ENCODE measurements at regions not wholly inside any gene's neighbourhood (a gene's known extent, or its start where the extent isn't known, plus 50 kb on each side); places are given as distances from the start of the nearest gene placed in this dataset.
"Not testable (repeated sequence)": the region's sequence is repeated elsewhere in the genome, so short reads cannot be mapped to it uniquely, and the experiment has no call there.

DNA sequence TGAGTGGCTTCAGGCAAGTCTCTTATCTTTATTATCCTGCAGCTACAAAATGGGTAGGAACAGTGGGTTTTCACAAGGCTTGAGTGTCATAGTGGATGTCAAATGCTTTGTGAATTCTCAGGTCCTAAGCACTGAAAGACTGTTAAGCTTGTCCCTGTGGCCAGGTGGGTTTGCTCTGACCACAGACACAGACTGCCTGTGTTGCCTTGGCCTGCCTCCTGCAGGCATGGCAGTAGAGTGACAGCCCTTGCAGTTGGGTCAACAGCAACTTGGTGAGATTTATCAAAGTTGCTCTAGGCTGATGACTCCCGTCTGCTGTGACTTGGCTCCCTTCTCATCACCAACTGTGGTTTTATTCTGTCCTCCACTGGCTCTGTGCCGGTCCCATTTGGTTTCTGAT is 520.0 kb upstream of the CCDC196 start:
- no peak for DNase-seq (ENCODE audit: low spot score)

DNA sequence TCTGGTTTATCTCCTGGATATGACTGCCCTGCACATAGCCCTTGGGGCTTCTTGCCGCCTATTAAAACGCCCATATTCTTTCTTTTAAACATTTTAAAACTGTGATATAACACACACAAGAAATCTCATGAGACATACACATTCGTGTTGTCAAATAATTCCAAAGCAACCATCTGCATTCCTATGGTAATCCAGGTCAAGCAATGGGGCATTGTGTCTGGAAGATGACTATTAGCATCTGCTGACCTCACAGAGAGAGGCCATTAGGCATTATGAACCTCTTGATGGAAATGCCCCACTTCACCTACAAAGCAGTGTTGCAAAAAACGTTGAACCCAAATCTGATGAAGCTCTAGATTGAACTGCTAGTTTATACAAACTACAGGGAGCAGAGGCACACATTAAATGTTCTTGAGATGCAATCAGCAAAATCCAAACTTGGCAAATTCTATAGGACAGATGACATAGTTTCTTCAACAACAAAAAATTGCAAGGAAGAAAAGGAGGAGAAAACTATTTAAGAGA is 513.8 kb upstream of the CCDC196 start:
- DNase-seq (ENCODE audit: low spot score), result no peak

DNA sequence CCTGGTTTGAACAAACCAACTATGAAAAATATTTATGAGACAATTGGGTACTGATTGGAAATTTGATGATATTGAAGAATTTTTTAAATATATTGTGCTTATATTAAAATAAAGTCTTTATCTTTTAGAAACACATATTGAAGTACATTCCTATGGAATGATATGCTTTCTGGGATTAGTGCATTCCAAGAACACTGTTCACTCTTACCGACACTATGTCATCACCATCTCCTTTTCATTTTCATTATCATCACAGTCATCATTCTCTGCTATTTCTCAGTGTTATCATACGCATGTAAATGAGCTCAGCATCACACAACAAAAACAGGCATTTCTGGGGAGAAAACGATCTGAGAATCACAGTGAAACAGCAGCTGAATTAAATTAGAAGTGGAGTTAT is 513.3 kb upstream of the CCDC196 start:
- no peak for DNase-seq (ENCODE audit: low spot score)

DNA sequence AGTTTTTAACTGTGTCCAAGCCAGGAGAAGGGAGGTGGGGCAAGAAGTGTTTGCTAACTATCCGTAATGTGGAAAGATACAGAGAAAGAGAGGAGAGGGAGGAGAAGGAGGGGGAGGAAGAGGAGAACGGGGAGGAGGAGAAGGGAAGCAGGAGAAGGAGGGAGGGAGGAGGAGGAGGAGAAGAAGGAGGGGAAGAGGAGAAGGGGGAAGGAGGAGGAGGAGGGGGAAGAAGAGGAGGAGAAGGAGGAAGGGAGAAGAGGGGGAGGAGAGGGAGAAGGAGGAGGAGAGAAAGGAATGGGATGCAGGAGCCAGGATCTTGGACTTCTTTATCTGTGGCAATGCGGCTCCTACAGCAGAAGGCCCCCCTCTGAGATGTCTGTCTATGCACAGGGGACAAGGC is 510.3 kb upstream of the CCDC196 start:
- DNase-seq (ENCODE audit: low spot score), result no peak

DNA sequence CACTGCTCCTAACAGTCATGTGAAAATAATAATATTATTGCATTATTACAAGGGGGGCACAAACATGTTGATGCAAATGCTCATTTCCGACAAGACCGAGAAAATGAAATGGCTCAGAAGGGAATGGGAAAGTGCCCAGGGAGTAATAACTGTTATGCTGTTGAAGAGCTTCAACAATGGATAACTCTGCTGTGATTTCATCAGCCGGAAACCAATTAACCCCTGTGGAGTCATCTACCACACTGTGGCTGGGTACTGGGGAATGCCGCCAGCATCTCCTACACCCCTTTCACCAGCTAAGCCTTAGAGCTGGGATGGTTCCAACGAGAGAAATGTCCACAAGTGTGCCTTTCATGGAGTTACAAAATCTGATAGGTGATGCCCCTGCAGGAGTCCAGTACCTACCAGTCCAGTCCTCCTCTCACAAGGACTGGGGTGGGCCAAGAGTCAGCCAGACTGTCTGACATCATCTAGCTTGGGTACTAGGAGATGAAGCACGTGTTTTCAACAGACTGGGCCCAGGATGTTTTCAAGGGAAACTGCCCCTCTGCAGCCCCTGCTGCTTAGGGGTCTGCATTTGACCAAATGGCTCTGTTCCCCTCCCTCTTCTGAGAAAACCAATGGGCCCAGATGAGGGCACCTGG is 509.3 kb upstream of the CCDC196 start:
- DNase-seq (ENCODE audit: low spot score), result no peak

DNA sequence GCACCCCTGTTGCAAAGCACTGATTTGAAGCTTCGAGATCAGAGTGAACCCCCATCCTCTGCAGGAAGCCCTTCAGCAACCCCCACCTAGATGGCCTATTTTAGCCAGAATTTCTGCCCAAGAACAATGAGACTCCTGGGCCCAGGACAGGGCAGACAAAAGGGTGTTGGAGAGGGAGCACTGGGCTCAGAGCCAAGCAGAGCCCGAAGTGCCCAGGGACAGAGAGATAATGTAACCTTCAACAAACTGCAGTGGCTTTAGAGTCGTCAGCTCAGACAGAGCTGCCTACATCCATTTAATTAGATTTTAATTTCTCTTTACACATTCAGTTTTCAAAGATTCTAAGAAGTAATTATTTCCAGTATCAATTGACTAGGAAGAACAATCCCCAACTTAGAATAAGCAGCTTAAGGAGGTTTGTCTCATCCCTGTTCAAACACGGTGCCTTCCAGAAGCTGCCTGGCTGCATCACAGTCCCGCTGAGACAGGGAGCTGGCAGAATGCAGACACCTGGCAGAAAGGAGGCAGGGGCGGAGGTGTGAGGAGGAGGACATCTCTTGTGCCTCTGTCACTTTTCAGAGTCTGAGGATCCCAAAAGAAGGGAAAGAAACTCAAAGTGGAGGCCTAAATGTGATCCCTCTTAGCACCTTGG is 504.9 kb upstream of the CCDC196 start:
- no peak for DNase-seq (ENCODE audit: low spot score)

DNA sequence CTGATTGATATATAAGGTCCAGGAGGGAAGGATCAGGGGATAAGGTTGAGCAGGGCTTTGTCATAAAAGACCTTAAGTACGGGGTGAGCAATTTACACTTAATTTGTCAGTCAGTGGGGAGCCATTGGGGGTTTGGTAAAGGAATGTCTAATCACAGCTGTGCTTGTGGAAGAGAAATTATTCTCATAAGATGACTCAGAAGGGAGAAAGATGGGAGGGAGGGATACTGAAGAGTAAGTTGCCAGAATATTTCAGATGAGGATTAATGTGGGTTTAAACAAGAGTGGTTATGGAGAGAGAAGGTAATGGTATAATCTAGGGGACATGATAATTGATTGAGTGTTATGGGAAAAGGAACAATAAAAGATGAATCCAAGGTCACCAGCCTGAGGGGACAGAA is 500.1 kb upstream of the CCDC196 start:
- no peak for DNase-seq (ENCODE audit: low spot score)

DNA sequence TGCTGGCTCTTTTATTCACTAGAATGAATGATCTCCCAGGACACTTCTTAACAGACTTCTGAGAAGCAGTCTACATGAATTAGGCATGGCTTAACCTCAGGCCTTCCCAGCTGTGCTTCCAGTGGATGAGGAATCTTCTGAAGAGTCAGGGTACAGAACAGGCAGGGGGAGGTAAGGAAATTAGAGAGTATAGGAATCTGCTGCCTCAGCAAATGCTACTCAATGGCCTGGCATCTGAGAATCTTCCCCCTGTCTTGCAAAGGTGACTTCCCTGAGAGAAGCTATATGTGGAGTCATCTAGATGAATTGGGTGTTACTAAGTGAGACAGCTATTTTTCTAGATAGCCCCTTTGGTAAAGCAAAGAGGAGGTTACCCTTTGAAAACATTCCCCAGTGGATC is 496.2 kb upstream of the CCDC196 start:
- no peak for DNase-seq (ENCODE audit: low spot score)

DNA sequence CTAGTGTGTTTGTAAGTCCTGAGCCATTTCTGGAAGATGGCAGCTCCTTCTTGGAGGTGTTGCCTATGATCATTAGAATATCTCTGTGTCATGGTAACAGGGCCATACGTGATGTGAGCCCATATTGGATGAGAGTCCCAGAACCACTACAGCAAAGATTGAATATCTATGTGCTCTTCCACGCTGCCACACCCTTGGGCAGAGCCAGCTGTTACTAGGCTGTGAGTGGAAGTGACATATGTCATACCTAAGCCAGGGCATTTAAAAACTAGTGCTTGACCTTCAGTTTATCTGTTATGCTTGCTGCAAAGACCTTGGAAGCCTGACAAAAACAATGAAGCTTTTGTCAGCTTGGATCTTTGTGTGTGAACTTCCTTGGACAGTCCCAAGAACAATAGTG is 495.1 kb upstream of the CCDC196 start:
- DNase-seq (ENCODE audit: low spot score), result no peak

DNA sequence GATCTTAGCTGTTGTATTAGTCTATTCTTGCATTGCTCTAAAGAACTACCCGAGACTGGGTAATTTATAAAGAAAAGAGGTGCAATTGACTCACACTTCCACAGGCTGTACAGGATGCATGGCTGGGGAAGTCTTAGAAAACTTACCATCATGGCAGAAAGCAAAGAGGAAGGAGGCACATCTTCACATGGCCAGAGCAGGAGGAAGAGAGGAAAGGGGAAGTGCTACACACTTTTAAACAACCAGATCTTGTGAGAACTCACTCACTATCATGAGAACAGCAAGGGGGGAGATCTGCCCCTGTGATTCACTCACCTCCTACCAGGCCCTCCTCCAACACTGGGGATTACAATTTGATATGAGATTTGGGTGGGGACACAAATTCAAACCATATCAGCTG is 494.2 kb upstream of the CCDC196 start:
- not testable (repeated sequence) for DNase-seq (ENCODE audit: low spot score)

DNA sequence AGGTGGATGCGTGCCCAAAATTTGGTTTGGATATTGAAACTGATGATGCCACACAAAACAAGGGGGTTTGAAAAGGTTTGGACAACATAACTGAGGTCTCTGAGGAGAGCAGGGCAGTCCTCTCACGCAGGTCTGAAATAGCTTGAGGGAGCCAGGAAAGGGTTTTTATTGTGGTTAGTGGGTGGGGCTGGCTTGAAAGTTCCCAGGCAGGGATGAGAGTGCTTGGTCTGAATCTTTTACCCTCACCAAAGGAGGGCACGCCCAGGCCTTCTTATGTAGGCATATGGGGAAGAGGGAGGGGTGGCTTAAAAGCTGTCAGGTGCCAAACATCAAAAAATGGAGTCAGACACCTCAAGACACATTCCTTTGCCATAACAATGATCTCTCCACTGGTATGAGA is 493.1 kb upstream of the CCDC196 start:
- DNase-seq (ENCODE audit: low spot score), result no peak

DNA sequence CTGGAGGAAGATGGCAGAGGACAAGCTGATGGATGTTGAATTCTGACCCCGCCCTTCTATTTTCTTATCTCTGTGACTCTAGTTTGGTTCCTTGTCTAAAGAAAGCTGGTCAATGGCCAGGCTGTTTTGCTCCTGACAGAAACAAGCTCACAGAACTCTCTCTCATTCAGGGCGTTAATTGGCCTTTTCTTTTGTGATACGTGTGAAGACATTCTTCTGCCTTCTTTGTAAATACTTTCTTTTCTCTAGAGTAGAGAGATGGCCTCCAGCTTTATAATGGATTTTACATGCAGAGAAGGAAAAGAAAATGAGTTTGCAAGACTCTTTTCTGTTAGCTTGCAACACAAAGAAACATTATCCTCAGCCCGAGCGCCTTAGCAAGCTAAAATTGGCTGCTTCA is 492.2 kb upstream of the CCDC196 start:
- no peak for DNase-seq (ENCODE audit: low spot score)

DNA sequence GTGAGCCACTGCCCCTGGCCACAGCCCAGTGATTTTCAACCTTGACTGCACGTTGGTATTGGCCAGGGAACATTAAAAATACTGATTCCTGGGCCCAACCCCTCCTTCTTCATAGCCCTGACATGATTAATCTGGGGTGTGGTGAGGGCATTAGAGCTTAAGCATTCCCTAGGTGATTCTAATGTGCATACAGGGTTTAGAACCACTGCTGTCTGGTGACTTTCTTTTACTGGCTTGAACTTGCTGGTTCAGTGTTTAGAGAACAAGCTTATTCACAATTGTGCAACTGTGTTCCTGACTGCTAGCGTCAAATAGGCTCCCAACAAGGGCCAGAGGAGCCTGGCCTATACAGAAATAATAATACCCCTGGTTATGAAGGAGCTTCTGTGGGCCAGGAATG is 488.8 kb upstream of the CCDC196 start:
- no peak for DNase-seq (ENCODE audit: low spot score)

DNA sequence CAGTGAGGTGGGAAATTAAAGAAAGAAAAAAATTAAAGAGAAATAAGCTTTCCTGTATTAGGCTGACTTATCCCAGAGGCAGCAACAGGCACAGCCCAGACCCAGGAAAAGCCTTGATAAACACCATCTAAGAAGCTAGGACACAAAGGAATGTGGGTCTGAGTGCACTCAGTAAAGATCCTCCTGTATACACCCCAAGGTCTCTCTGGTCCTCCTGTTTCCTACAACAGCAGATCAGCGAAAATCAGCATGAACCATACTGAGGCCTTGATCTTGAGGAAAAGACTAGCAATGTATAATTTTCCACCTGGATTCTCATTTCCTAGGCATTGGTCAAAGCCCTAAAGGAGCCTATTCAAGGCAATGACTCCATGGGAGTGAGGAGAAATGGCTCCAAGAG is 486.3 kb upstream of the CCDC196 start:
- DNase-seq (ENCODE audit: low spot score), result no peak

DNA sequence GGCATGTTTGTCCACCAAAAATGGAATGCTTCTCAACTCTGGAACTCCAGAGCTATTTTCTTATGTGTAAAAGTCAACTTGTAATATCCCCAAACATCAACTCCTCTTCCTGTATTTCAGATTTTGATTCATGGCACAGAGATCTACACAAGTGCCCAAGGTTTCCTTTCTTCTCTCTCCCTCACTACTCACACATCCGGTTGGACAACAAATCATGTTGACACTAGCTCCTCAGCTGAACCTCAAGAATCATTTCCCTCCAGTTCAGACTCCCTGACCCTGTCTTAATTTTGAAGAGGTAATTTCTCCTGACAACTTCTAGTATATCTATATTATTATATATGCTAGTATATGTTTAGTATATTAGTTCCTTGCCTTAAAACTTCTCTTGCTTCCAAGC is 485.4 kb upstream of the CCDC196 start:
- no peak for DNase-seq (ENCODE audit: low spot score)

DNA sequence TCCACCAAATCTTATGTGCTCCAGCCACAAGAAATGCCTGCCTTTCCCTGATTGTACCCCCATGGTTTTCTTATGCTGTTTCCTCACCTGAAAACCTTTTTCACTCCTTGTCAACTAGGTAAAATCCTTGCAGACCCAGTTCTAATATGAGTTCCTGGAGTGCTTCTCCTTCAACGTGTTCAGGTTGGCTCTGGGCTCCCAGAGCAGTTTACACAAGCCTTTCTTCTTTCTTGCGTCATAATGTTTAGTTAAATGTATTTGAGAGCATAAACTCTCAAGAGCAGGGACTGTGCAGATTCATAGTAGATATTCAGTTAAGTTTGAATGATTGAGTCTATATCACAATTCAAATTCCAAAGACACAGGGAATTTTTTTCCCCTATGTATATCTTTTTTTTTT is 484.8 kb upstream of the CCDC196 start:
- DNase-seq (ENCODE audit: low spot score), result no peak

DNA sequence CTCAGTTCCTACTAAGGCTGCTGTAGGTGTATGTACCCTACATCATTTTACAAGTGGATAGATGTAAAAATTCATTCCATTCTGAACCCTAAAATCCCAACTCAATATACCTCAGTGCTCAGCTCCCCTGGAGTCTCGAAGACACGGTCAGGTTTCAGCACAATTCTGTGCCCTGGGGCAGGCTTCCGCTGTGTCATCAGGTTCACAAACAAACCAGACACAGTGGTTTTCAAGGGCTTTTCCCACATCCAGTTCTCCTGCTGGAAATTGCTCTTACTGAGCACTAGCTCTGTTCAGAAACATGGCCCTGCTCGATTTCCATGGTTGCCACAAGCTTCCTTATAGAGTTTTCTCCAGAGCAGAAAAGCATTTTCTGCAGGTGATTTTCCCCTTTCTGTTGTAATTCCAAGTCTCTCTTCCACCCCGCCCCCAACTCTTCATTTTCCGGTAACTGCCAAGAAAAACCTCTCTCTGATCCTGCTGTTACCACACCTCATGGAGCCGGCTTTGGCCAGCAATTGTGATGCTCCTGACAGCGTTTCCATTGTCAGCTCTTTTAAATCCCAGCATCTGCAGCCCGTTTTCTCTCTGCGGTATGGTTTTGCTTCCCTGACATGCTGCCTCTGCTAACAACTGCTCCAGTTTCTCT is 483.0 kb upstream of the CCDC196 start:
- no peak for DNase-seq (ENCODE audit: low spot score)

DNA sequence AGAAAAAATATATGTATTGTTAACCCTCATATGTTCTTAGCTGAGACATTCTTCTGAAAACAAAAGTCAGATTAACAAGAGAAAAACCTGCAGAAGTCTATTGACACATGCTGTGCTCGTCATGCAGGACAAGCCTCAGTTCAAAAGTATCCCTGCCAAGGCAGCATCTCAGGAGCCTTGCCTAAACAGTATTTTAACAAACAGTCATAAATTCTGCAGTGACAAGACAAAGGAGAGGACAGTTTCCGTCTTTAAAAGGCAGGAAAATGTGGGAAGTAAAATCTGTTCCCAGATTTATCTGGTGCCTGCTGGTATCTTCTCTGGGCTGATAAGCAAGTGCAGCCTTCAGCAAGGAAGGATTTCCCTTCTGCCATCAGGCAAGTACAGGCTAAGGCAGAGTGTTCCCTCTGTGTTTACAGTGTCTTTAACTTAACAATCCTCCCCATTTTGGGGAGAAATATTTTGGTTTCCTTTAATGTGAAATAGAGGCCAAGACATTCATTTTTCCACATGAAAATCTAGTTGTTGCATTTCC is 480.2 kb upstream of the CCDC196 start:
- DNase-seq (ENCODE audit: low spot score), result no peak

DNA sequence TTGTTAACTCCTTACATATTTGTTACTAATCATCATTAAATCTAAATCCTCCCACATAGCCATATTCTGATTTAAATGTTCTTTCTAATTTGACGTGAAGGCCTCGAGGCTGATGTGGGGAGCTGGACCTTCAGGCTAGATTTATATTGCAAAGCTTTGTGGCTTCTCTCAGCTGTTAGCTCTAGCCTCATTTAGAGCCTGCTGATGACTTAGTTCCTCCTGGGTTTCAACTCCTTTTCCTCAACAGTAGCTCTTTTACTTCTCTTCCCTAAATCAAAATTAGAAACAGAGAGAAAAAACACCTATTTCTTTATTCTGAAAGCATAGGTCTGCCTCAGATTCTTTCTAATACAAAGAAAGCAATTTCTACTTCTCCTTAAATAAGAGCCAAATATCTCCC is 477.5 kb upstream of the CCDC196 start:
- no peak for DNase-seq (ENCODE audit: low spot score)

DNA sequence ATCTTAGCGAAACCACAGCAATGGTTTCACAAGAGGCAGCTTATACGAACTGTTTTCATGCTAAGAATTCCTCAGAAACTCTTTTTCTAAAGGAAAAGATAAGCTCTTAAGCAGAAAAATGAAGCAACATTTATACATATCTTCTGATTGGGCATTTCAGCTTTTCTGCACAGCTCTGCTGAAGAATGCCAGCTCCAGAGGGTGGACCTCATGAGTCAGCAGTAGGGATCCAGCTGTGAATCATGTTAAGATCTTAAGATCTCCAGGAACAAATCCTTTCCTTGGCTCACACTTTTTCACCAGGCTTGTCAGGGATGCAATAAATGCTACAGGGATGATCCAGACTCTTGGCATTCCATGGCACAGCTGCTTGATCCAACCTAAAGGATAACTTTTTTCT is 477.1 kb upstream of the CCDC196 start:
- DNase-seq (ENCODE audit: low spot score), result no peak

DNA sequence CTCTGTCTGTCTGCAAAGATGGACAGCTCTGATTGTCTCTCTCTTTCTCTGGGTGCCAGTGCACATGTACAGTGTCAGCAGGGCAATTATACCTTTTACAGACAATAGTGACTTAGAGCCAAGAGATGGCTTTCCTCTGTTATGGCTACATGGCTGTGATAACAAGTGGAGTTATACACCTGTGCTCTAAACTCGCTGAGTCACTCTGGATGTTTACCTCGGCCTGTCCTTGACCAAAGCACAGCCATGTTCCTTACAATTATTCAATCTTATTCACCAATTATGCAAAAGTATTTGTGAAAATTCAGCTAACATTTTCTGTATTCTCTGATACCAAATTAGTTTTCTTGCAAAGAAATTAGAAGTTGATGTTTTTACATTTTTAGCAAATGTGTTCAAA is 475.5 kb upstream of the CCDC196 start:
- DNase-seq (ENCODE audit: low spot score), result no peak

DNA sequence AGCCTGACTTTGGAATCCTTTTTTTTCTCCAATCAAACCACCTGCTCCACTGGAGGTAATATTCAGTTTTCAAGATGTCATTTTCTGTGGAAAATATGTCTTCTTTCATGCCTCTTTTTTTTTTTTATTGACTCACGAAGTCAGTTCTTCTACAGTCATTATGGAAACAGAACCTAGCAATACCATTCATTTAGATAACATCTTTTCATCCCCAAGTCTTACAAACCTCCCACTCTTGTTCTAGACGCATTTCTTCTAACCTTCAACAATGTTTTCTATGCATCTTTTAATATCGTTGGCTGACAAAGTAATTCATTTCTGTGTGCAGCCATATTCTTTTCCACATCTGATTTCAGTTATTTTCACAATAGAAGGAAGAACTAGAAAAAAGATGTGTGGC is 474.3 kb upstream of the CCDC196 start:
- no peak for DNase-seq (ENCODE audit: low spot score)

DNA sequence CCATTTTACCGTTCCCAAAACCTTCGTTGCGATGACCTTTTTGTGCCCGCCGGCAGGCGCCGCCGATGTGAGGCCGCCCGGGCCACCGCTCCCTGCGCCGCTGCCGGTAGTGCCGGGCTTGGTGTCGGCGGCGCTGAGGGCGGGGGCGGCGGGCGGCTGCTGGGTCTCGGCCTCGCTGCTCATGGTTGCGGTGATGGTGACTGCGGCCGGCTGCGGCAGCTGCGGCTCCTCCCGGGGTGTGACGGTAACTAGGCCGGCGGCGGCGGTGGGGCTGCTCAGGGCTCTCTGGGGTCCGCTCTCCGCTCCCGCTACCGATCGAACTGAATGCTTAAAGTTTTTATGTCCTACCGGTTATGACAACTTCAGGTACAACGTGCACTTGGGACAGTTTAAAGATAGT is 472.6 kb upstream of the CCDC196 start:
- not testable (repeated sequence) for DNase-seq (ENCODE audit: low spot score)

Data from germinal center (tissue), 1 donor.